HepG2 (cell line): ENCODE measurements at regions not wholly inside any gene's neighbourhood (a gene's known extent, or its start where the extent isn't known, plus 50 kb on each side); places are given as distances from the start of the nearest gene placed in this dataset.

Experiments used
- ATAC-seq: fragments of 200-7000 bp; cut with Tn5 transposase; 3 replicates; pipeline ENCODE4 v1.9.1; 2020; ENCODE audit warnings: mild to moderate bottlenecking, moderate library complexity
- BruUV-seq: library from RNA; stranded (reverse); fragments of 400-500 nt; replicated peaks from 2 replicates; lab custom pipeline; 2021; lab: Mats Ljungman, UMichigan
- CTCF ChIA-PET: fragments of 300-600 bp; formaldehyde crosslinking; extraction: SDS; loops from one replicate; lab custom pipeline; 2021; ENCODE audit warnings: low total read pairs, inconsistent platforms, low intra/inter-chr PET ratio; lab: Yijun Ruan, JAX
- POLR2A ChIA-PET: fragments of 350-600 bp; sonication (Branson Sonifier 250); formaldehyde crosslinking; loops from one replicate; lab custom pipeline; 2020; ENCODE audit warnings: antibody characterized with exemption, inconsistent platforms; lab: Yijun Ruan, JAX
- DNase-seq: peaks from one replicate; pipeline ENCODE4 v3.0.0-alpha.2; 2015; ENCODE audit warnings: low spot score
- FAIRE-seq: peaks from 3 replicates; lab custom pipeline; 2011; peaks lifted over from hg19 to GRCh38; lab: Jason Lieb, UNC
- H2AFZ ChIP-seq: one replicate; pipeline ENCODE4 v1.6.1; 2011; ENCODE audit warnings: low read length, inconsistent platforms
- H3K27ac ChIP-seq: fragments of 300-600 bp; 3 replicates; pipeline ENCODE4 v1.8.0; 2011; ENCODE audit warnings: mixed run types, mild to moderate bottlenecking, mixed read lengths, low read length, inconsistent platforms; ENCODE audit not compliant: insufficient read depth; ENCODE audit errors: extremely low read length
- H3K27me3 ChIP-seq, 2 experiments: fragments of 200-600 bp in 1 of 2; 2 replicates in 1 of 2; 3 replicates in 1 of 2; pipeline versions ENCODE4 v1.6.0 to v1.8.0; 2011; ENCODE audit warnings: low read length in 2 of 2, mild to moderate bottlenecking in 2 of 2, moderate library complexity in 2 of 2, inconsistent platforms in 1 of 2; ENCODE audit not compliant: insufficient read depth in 2 of 2, control insufficient read depth in 1 of 2
- H3K36me3 ChIP-seq, 2 experiments: fragments of 200-600 bp in 1 of 2; replicated peaks in 1 of 2; 2 replicates in 1 of 2; 3 replicates in 1 of 2; pipeline versions ENCODE4 v1.5.1 to v1.8.0; 2011; ENCODE audit warnings: low read length in 2 of 2, inconsistent platforms in 1 of 2; ENCODE audit not compliant: insufficient read depth in 2 of 2, control insufficient read depth in 1 of 2
- H3K4me1 ChIP-seq: 2 replicates; pipeline ENCODE4 v1.5.1; 2012; ENCODE audit warnings: low read length, inconsistent platforms; ENCODE audit not compliant: insufficient read depth
- H3K4me2 ChIP-seq: 2 replicates; pipeline ENCODE4 v1.6.0; 2011; ENCODE audit warnings: low read depth, low read length, inconsistent platforms
- H3K4me3 ChIP-seq, 3 experiments: fragments of 200-600 bp in 1 of 3; sonication (generic), shearing (Covaris generic) in 1 of 3; replicated peaks in 1 of 3; 2 replicates each; pipeline ENCODE4 v1.5.1; 2011 to 2016; ENCODE audit warnings: low read length in 3 of 3, inconsistent platforms in 2 of 3, low read depth in 2 of 3, mild to moderate bottlenecking in 2 of 3, control low read depth in 1 of 3, mixed read lengths in 1 of 3; ENCODE audit not compliant: insufficient read depth in 1 of 3
- H3K79me2 ChIP-seq: one replicate; pipeline ENCODE4 v1.6.1; 2011; ENCODE audit warnings: low read length, inconsistent platforms; ENCODE audit not compliant: insufficient read depth
- H3K9ac ChIP-seq: 2 replicates; pipeline ENCODE4 v1.6.0; 2011; ENCODE audit warnings: mild to moderate bottlenecking, low read depth, low read length, inconsistent platforms; ENCODE audit not compliant: insufficient read depth
- H3K9me3 ChIP-seq: 2 replicates; pipeline ENCODE4 v1.5.1; 2012; ENCODE audit warnings: mild to moderate bottlenecking, low read length
- H4K20me1 ChIP-seq: 2 replicates; pipeline ENCODE4 v1.6.0; 2011; ENCODE audit warnings: inconsistent platforms, mild to moderate bottlenecking, low read length, moderate library complexity; ENCODE audit not compliant: insufficient read depth
- ARID2 ChIP-seq: sonication (generic); formaldehyde crosslinking; IDR thresholded peaks from 2 replicates; pipeline ENCODE4 v1.8.1; 2022; ENCODE audit warnings: mild to moderate bottlenecking, missing genetic modification reagents, borderline replicate concordance
- BORCS8-MEF2B ChIP-seq: sonication (generic); formaldehyde crosslinking; IDR thresholded peaks from 2 replicates; pipeline ENCODE4 v1.8.0; 2022; ENCODE audit warnings: mild to moderate bottlenecking, missing genetic modification reagents
- CHCHD3 ChIP-seq: sonication (generic); formaldehyde crosslinking; IDR thresholded peaks from 2 replicates; pipeline ENCODE4 v1.8.0; 2022; ENCODE audit warnings: mild to moderate bottlenecking, missing genetic modification reagents, moderate library complexity
- KDM6A ChIP-seq: IDR thresholded peaks from 2 replicates; pipeline ENCODE4 v1.6.1; 2016; ENCODE audit warnings: low read depth
- MAFF ChIP-seq: IDR thresholded peaks from 2 replicates; pipeline ENCODE4 v1.6.1; 2011; ENCODE audit warnings: low read depth, low read length, improper control_type of control experiment
- MAFK ChIP-seq, 2 experiments: IDR thresholded peaks in 1 of 2; conservative IDR thresholded peaks in 1 of 2; 2 replicates each; pipeline ENCODE4 v1.6.1; 2011; ENCODE audit warnings: improper control_type of control experiment in 2 of 2, low read length in 2 of 2
- RFX3 ChIP-seq: IDR thresholded peaks from 2 replicates; pipeline ENCODE4 v1.6.1; 2016; ENCODE audit warnings: missing biosample characterization, missing genetic modification reagents
- ZNF138 ChIP-seq: sonication (generic); formaldehyde crosslinking; IDR thresholded peaks from 2 replicates; pipeline ENCODE4 v1.5.0; 2020; ENCODE audit warnings: mild to moderate bottlenecking, low read depth, missing genetic modification reagents
- ZNF501 ChIP-seq: sonication (generic); formaldehyde crosslinking; IDR thresholded peaks from 2 replicates; pipeline ENCODE4 v1.5.1; 2020; ENCODE audit warnings: mild to moderate bottlenecking, moderate library complexity, missing genetic modification reagents
- ZNF556 ChIP-seq: sonication (generic); formaldehyde crosslinking; IDR thresholded peaks from 2 replicates; pipeline ENCODE4 v1.4.0; 2020; ENCODE audit warnings: mild to moderate bottlenecking, missing genetic modification reagents, borderline replicate concordance
- ZNF558 ChIP-seq: sonication (generic); formaldehyde crosslinking; IDR thresholded peaks from 2 replicates; pipeline ENCODE4 v1.9.0; 2022; ENCODE audit warnings: mild to moderate bottlenecking, missing genetic modification reagents, borderline replicate concordance
- ZNF614 ChIP-seq: IDR thresholded peaks from 2 replicates; pipeline ENCODE4 v1.6.1; 2018; ENCODE audit warnings: missing biosample characterization, missing genetic modification reagents, inconsistent platforms, borderline replicate concordance
- ZNF616 ChIP-seq: sonication (generic); formaldehyde crosslinking; IDR thresholded peaks from 2 replicates; pipeline ENCODE4 v1.5.0; 2020; ENCODE audit warnings: low read depth, mild to moderate bottlenecking, missing genetic modification reagents
- ZNF629 ChIP-seq: sonication (generic); formaldehyde crosslinking; conservative IDR thresholded peaks from 2 replicates; pipeline ENCODE4 v1.5.0; 2020; ENCODE audit warnings: missing genetic modification reagents
- ZNF7 ChIP-seq: IDR thresholded peaks from 2 replicates; pipeline ENCODE4 v1.6.1; 2016; ENCODE audit warnings: missing biosample characterization, missing genetic modification reagents
- ZNF713 ChIP-seq: sonication (generic); formaldehyde crosslinking; IDR thresholded peaks from 2 replicates; pipeline ENCODE4 v1.4.0; 2020; ENCODE audit warnings: mild to moderate bottlenecking, missing genetic modification reagents
- ZNF879 ChIP-seq: sonication (generic); formaldehyde crosslinking; IDR thresholded peaks from 2 replicates; pipeline ENCODE4 v1.8.1; 2023; ENCODE audit warnings: missing genetic modification reagents
- WGBS: methylation state at CpG from one replicate; pipeline ENCODE4 v1.1.6; 2017; ENCODE audit warnings: low lambda C conversion rate; 5-methylcytosine and 5-hydroxymethylcytosine counted together
- in situ Hi-C: cut with HindIII; loops from 2 replicates; pipeline ENCODE4 v1.10.0; 2017; ENCODE audit warnings: low pct_unique_long_range_greater_than_20kb; ENCODE audit not compliant: extremely low pct_ligation_motif_present
- intact Hi-C: fragments of 100-400 bp; cut with micrococcal nuclease; formaldehyde crosslinking; loops from one replicate; pipeline ENCODE4 v1.10.0; 2022; ENCODE audit not compliant: unreplicated experiment
- TF ChIP-seq, protein P1 (sequence below): sonication (generic); formaldehyde crosslinking; IDR thresholded peaks from 2 replicates; pipeline ENCODE4 v1.8.0; 2022; ENCODE audit warnings: missing genetic modification reagents, mild to moderate bottlenecking, borderline replicate concordance
- TF ChIP-seq, protein P2 (sequence below): sonication (generic); formaldehyde crosslinking; IDR thresholded peaks from 2 replicates; pipeline ENCODE4 v1.5.0; 2020; ENCODE audit warnings: missing genetic modification reagents
- TF ChIP-seq, protein P3 (sequence below): sonication (generic); formaldehyde crosslinking; IDR thresholded peaks from 2 replicates; pipeline ENCODE4 v1.4.0; 2020; ENCODE audit warnings: mild to moderate bottlenecking, missing genetic modification reagents

DNA sequence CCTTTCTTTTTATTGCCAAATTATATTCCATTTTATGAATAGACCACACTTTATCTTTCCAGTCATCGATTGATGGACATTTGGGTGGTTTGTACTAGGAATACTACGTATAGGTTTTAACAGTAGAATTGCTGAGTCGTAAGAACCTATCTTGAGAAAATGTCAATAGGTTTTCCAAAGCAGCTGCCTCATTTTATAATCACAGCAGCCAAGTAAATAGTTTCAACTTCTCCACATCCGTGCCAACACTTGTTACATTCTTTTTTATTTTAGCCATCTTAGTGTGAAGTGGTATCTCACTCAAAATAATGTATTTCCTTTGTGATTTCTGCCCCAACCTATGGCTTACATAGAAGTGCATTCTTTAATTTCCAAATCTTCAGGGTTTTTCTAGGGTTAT is 479.2 kb downstream of the CDH26 start:
- Histone ChIP-seq H3K9ac (no peak overlapping the region), H3K4me1 (no peaks in the 10 kb centered on the region), H3K9me3 (peaks cover 80% of the 10 kb centered on the region), H3K79me2 (no peaks in the 10 kb centered on the region), H3K27ac (no peak overlapping the region), H3K27me3 (no peaks in the 10 kb centered on the region), H3K36me3 (no peaks in the 10 kb centered on the region), H3K4me2 (no peak overlapping the region), H2AFZ (no peak overlapping the region), H4K20me1 (no peaks in the 10 kb centered on the region), H3K4me3 (no peak overlapping the region)
- ATAC-seq, result no peak
- TF ChIP-seq, protein P1, sequence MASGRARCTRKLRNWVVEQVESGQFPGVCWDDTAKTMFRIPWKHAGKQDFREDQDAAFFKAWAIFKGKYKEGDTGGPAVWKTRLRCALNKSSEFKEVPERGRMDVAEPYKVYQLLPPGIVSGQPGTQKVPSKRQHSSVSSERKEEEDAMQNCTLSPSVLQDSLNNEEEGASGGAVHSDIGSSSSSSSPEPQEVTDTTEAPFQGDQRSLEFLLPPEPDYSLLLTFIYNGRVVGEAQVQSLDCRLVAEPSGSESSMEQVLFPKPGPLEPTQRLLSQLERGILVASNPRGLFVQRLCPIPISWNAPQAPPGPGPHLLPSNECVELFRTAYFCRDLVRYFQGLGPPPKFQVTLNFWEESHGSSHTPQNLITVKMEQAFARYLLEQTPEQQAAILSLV (CRISPR knock-in tag), result no peak
- no peak for TF ChIP-seq ZNF138
- TF ChIP-seq KDM6A (CRISPR knock-in tag), result no peak
- TF ChIP-seq ZNF713 (CRISPR knock-in tag), result no peak
- no peak for TF ChIP-seq ZNF879 (CRISPR knock-in tag)
- TF ChIP-seq RFX3 (CRISPR knock-in tag), result no peak
- TF ChIP-seq, protein P2, sequence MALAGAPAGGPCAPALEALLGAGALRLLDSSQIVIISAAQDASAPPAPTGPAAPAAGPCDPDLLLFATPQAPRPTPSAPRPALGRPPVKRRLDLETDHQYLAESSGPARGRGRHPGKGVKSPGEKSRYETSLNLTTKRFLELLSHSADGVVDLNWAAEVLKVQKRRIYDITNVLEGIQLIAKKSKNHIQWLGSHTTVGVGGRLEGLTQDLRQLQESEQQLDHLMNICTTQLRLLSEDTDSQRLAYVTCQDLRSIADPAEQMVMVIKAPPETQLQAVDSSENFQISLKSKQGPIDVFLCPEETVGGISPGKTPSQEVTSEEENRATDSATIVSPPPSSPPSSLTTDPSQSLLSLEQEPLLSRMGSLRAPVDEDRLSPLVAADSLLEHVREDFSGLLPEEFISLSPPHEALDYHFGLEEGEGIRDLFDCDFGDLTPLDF, result no peak
- no peak for TF ChIP-seq ZNF629 (CRISPR knock-in tag)
- no peak for TF ChIP-seq ZNF614 (CRISPR knock-in tag)
- peak; percentile 4 to 64; a peak in 2 of 4 replicates for TF ChIP-seq MAFK (conservative IDR thresholded peaks at IDR 0.05 in 1 of 2, IDR thresholded peaks at IDR 0.05 in 1 of 2; ENCODE audit: low read length in 2 of 2)
- no peak for TF ChIP-seq BORCS8-MEF2B (CRISPR knock-in tag)
- TF ChIP-seq MAFF, result peak; percentile 35; the same call in 1 of the 2 replicates
- TF ChIP-seq CHCHD3, result no peak
- TF ChIP-seq ZNF558, result no peak
- no peak for TF ChIP-seq ZNF616 (CRISPR knock-in tag)
- TF ChIP-seq ARID2, result no peak
- TF ChIP-seq ZNF556 (CRISPR knock-in tag), result no peak
- no peak for TF ChIP-seq ZNF501 (CRISPR knock-in tag)
- TF ChIP-seq ZNF7, result peak; percentile 84
- TF ChIP-seq, protein P3, sequence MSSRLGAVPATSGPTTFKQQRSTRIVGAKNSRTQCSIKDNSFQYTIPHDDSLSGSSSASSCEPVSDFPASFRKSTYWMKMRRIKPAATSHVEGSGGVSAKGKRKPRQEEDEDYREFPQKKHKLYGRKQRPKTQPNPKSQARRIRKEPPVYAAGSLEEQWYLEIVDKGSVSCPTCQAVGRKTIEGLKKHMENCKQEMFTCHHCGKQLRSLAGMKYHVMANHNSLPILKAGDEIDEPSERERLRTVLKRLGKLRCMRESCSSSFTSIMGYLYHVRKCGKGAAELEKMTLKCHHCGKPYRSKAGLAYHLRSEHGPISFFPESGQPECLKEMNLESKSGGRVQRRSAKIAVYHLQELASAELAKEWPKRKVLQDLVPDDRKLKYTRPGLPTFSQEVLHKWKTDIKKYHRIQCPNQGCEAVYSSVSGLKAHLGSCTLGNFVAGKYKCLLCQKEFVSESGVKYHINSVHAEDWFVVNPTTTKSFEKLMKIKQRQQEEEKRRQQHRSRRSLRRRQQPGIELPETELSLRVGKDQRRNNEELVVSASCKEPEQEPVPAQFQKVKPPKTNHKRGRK (CRISPR knock-in tag), result no peak
- CTCF ChIA-PET, result no interaction called here
- POLR2A ChIA-PET, result no interaction called here
- in situ Hi-C loops, result no loop called here
- DNase-seq, result no peak
- BruUV-seq, result no TSS peak
- intact Hi-C loops, result no loop called here
- no peak for FAIRE-seq
- WGBS, result 4% methylated on average over 4 of the region's 4 CpGs
